Panc1 (cell line): ENCODE measurements at regions not wholly inside any gene's neighbourhood (a gene's known extent, or its start where the extent isn't known, plus 50 kb on each side); places are given as distances from the start of the nearest gene placed in this dataset.

Experiments used
- CTCF ChIP-seq: fragments of 450-650 bp; IDR thresholded peaks from 2 replicates; pipeline ENCODE4 v1.5.1; 2017; ENCODE audit warnings: mild to moderate bottlenecking
- POLR2AphosphoS5 ChIP-seq: IDR thresholded peaks from 2 replicates; pipeline ENCODE4 v1.6.1; 2012; ENCODE audit warnings: mild to moderate bottlenecking, low read depth, low read length, moderate library complexity
- SIN3A ChIP-seq: IDR thresholded peaks from 2 replicates; pipeline ENCODE4 v1.6.1; 2012; ENCODE audit warnings: low read depth, mild to moderate bottlenecking, low read length, moderate library complexity, borderline replicate concordance; ENCODE audit not compliant: insufficient read depth
- TCF7L2 ChIP-seq: IDR thresholded peaks from 2 replicates; pipeline ENCODE4 v1.6.1; 2011; ENCODE audit warnings: mild to moderate bottlenecking, low read depth, low read length, inconsistent platforms
- TF ChIP-seq, protein P1 (sequence below), 2 experiments: IDR thresholded peaks; 2 replicates each; pipeline ENCODE4 v1.6.1; 2011 to 2012; ENCODE audit warnings: low read depth in 2 of 2, control low read depth in 1 of 2, low read length in 1 of 2, mild to moderate bottlenecking in 1 of 2, moderate library complexity in 1 of 2; ENCODE audit not compliant: insufficient read depth in 1 of 2

DNA sequence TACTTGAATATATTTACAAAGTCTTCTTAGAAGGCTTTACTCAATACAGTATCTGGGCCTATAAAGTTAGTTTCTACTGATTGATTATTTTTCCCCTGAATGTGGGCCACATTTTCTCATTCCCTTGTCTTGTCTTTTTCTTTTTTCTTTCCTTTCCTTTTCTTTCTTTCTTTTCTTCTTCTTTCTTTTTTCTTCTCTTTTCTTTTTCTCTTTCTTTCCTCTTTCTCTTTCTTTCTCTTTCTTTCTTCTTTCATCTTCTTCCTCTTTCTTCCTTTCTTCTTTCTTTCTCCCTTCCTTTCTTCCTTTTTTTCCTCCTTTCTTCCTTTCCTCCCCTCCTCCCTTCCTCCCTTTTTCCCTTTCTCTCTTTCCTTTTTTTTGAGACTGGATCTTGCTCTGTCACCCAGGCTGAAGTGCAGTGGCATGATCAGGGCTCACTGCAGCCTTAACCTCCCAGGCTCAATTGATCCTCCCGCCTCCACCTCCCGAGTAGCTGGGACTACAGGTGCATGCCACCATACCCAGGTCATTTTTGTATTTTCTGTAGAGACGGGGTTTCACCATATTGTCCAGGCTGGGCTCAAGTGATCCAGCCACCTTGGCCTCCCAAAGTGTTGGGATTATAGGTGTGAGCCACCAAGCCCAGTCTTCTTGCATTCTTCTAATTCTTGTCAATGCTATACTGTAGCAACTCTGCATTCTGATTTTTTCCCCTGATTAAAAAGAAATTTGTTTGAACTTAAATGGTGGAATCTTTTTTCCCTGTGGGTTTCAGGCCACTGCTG, 133.1 kb upstream of the FBXO11 start:
- no peak for TF ChIP-seq CTCF
- no peak for TF ChIP-seq TCF7L2
- TF ChIP-seq, protein P1, sequence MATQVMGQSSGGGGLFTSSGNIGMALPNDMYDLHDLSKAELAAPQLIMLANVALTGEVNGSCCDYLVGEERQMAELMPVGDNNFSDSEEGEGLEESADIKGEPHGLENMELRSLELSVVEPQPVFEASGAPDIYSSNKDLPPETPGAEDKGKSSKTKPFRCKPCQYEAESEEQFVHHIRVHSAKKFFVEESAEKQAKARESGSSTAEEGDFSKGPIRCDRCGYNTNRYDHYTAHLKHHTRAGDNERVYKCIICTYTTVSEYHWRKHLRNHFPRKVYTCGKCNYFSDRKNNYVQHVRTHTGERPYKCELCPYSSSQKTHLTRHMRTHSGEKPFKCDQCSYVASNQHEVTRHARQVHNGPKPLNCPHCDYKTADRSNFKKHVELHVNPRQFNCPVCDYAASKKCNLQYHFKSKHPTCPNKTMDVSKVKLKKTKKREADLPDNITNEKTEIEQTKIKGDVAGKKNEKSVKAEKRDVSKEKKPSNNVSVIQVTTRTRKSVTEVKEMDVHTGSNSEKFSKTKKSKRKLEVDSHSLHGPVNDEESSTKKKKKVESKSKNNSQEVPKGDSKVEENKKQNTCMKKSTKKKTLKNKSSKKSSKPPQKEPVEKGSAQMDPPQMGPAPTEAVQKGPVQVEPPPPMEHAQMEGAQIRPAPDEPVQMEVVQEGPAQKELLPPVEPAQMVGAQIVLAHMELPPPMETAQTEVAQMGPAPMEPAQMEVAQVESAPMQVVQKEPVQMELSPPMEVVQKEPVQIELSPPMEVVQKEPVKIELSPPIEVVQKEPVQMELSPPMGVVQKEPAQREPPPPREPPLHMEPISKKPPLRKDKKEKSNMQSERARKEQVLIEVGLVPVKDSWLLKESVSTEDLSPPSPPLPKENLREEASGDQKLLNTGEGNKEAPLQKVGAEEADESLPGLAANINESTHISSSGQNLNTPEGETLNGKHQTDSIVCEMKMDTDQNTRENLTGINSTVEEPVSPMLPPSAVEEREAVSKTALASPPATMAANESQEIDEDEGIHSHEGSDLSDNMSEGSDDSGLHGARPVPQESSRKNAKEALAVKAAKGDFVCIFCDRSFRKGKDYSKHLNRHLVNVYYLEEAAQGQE (IDR thresholded peaks at IDR 0.05; ENCODE audit: insufficient read depth in 1 of 2, low read depth in 2 of 2, low read length in 1 of 2) = no peak
- no peak for TF ChIP-seq POLR2AphosphoS5
- TF ChIP-seq SIN3A = no peak
